ENCODE measurements at regions not wholly inside any gene's neighbourhood (a gene's known extent, or its start where the extent isn't known, plus 50 kb on each side); places are given as distances from the start of the nearest gene placed in this dataset.

DNA sequence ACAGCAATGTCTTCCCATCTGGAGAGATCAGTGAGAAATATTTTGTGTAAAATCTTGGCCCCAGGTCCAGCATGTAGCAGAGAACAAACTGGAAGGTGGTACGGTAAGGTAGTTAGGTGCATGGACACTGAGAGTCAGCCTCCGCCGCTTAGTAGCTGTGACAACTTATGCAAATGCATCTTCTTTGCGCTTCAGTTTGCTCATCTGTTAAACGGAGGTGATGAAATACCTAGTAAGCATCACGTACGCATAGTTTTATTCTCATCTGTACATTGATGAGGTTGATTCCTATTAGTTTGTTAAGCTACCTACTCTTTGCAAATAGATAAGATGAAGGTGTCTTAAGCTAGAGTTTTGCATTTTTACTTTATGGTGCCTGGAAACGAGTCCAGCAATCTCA lies 80.0 kb upstream of the MSX1 start:
- Histone ChIP-seq H3K36me3 (no peaks in the 10 kb centered on the region), H3K4me3 (no peak overlapping the region), H3K9me3 (peaks cover 0 to 18% (median 0%) of the 10 kb centered on the region in 8 donors), H3K27ac (no peak overlapping the region), H3K27me3 (replicated peaks in 1 of 7) (no peaks in the 10 kb centered on the region), H3K4me1 (no peaks in the 10 kb centered on the region)
- DNase-seq, result no peak
- 83 to 93% (median 87%) methylated on average over 8 of the region's 8 CpGs for WGBS, 5 donors
- TF ChIP-seq POLR2AphosphoS5 (IDR thresholded peaks at IDR 0.05) (no peak), POLR2A (IDR thresholded peaks at IDR 0.05) (no peak), CTCF (IDR thresholded peaks at IDR 0.05 in 8 of 11, conservative IDR thresholded peaks at IDR 0.05 in 3 of 11) (no peak)
- intact Hi-C loops (cut with DNase I; ENCODE audit: low total_unique reads), result no loop called here

DNA sequence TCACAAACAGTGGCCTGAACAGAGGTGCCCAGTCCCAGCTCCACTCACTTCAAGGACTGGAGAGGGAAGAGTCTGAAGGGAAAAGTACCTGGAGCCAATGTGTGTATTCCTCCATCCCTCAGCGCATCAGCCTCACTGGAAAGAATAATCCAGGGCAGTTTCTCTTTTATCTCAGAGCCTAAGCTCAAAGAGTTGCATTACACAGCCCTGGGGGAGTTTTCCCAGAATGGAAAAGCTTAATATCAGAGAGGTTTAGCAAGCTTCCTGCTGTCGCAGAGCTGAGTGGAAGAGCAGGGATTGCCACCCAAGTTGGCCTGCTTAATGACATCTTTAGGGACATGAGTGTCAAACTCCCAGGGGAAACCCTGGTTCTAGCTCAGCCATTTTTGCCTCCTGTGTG lies 80.4 kb upstream of the MSX1 start:
- TF ChIP-seq POLR2AphosphoS5 (IDR thresholded peaks at IDR 0.05), result no peak
- TF ChIP-seq POLR2A (IDR thresholded peaks at IDR 0.05), result no peak
- TF ChIP-seq CTCF (IDR thresholded peaks at IDR 0.05 in 8 of 11, conservative IDR thresholded peaks at IDR 0.05 in 3 of 11), result no peak
- peaks cover 0 to 18% (median 0%) of the 10 kb centered on the region in 8 donors for H3K9me3 ChIP-seq
- H3K27ac ChIP-seq, result no peak overlapping the region
- DNase-seq, result no peak
- intact Hi-C loops (cut with DNase I; ENCODE audit: low total_unique reads), result no loop called here
- 87 to 92% (median 88%) methylated on average over 2 of the region's 2 CpGs for WGBS, 5 donors
- H3K36me3 ChIP-seq, result no peaks in the 10 kb centered on the region
- H3K4me3 ChIP-seq, result no peak overlapping the region
- no peaks in the 10 kb centered on the region for H3K27me3 ChIP-seq (replicated peaks in 1 of 7)
- H3K4me1 ChIP-seq, result no peaks in the 10 kb centered on the region

DNA sequence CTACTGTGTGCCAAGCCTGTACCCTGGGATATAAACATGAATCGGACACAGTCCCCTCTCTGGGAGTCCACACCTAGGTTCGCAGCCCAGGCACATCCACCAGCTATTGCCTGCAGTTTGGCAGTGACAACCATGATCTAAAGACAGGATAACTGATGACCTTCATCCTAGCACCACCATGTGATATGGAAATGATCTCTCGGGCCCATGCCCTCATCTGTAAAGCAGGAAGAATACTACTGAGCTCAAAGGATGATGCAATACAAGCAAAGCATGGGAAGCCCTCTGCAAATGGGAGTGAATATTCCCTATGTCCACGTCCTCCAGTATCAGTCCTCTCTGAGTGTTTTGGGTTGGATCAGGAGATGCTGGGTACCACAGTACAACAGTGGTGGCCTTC lies 80.9 kb upstream of the MSX1 start:
- intact Hi-C loops (cut with DNase I; ENCODE audit: low total_unique reads), result no loop called here
- no peak for TF ChIP-seq POLR2A (IDR thresholded peaks at IDR 0.05)
- TF ChIP-seq CTCF (IDR thresholded peaks at IDR 0.05 in 8 of 11, conservative IDR thresholded peaks at IDR 0.05 in 3 of 11), result no peak
- DNase-seq, result no peak
- WGBS, 5 donors, result 60 to 89% (median 80%) methylated on average over 4 of the region's 4 CpGs
- Histone ChIP-seq H3K27ac (no peak overlapping the region), H3K27me3 (replicated peaks in 1 of 7) (no peaks in the 10 kb centered on the region), H3K4me1 (no peaks in the 10 kb centered on the region), H3K9me3 (peaks cover 0 to 18% (median 0%) of the 10 kb centered on the region in 8 donors), H3K4me3 (no peak overlapping the region), H3K36me3 (no peaks in the 10 kb centered on the region)

DNA sequence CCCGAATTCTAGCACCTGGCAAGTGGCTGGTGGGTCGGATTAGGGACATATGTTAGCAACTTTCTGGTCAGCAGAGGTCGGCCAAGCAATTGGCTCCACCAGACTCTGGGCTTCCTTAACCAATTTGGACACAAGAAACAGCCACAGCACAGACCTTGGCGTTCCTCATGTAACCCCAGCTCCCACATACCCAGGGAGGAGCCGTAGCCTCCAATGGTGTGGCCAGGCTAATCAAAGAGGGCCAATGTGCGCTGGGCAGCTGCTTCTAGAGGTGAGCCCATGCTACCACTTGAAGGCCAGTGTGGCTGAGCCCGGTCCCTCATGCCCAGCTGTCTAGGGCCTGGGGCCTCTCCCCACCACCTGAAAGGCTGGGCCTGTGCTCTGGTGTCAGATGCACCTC lies 82.5 kb upstream of the MSX1 start:
- no peaks in the 10 kb centered on the region for H3K4me1 ChIP-seq
- H3K9me3 ChIP-seq, result peaks cover 0 to 18% (median 0%) of the 10 kb centered on the region in 8 donors
- 86 to 92% (median 88%) methylated on average over 6 to 7 of the region's 7 CpGs for WGBS, 5 donors
- intact Hi-C loops (cut with DNase I; ENCODE audit: low total_unique reads), result no loop called here
- H3K27ac ChIP-seq, result no peak overlapping the region
- DNase-seq, result no peak
- H3K4me3 ChIP-seq, result no peak overlapping the region
- H3K27me3 ChIP-seq (replicated peaks in 1 of 7), result no peaks in the 10 kb centered on the region
- no peak for TF ChIP-seq POLR2A (IDR thresholded peaks at IDR 0.05)
- no peak for TF ChIP-seq POLR2AphosphoS5 (IDR thresholded peaks at IDR 0.05)
- no peak for TF ChIP-seq CTCF (IDR thresholded peaks at IDR 0.05 in 8 of 11, conservative IDR thresholded peaks at IDR 0.05 in 3 of 11)
- H3K36me3 ChIP-seq, result no peaks in the 10 kb centered on the region

Data from spleen (tissue), 11 donors.